Adrenal gland (tissue), 5 donors: ENCODE measurements at regions not wholly inside any gene's neighbourhood (a gene's known extent, or its start where the extent isn't known, plus 50 kb on each side); places are given as distances from the start of the nearest gene placed in this dataset.

Experiments used
- POLR2A ChIP-seq, 2 donors: fragments of 450-650 bp; IDR thresholded peaks; one replicate each; pipeline ENCODE4 v1.6.1; 2017; ENCODE audit warnings: antibody characterized with exemption in 2 of 2, mild to moderate bottlenecking in 2 of 2, moderate library complexity in 1 of 2
- TF ChIP-seq, protein P1 (sequence below), 6 experiments: fragments of 450-650 bp in 4 of 6; fragments of 200-600 bp in 2 of 6; sonication (generic) in 1 of 6; IDR thresholded peaks; 1 replicate in 5 of 6; 2 replicates in 1 of 6; pipeline versions ENCODE4 v1.5.1 to v1.8.0; 2016 to 2021; ENCODE audit warnings: antibody characterized with exemption in 6 of 6, mild to moderate bottlenecking in 2 of 6, moderate library complexity in 1 of 6
- donor health status: DM: no; HTN: no; CAD: no.

GRCh38 chr4:66899422-66900065 lies 645.8 kb downstream of the CENPC start:
- TF ChIP-seq, protein P1, sequence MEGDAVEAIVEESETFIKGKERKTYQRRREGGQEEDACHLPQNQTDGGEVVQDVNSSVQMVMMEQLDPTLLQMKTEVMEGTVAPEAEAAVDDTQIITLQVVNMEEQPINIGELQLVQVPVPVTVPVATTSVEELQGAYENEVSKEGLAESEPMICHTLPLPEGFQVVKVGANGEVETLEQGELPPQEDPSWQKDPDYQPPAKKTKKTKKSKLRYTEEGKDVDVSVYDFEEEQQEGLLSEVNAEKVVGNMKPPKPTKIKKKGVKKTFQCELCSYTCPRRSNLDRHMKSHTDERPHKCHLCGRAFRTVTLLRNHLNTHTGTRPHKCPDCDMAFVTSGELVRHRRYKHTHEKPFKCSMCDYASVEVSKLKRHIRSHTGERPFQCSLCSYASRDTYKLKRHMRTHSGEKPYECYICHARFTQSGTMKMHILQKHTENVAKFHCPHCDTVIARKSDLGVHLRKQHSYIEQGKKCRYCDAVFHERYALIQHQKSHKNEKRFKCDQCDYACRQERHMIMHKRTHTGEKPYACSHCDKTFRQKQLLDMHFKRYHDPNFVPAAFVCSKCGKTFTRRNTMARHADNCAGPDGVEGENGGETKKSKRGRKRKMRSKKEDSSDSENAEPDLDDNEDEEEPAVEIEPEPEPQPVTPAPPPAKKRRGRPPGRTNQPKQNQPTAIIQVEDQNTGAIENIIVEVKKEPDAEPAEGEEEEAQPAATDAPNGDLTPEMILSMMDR (IDR thresholded peaks at IDR 0.05), result no peak
- no peak for TF ChIP-seq POLR2A (IDR thresholded peaks at IDR 0.05)
